HPDE6-E6E7 (cell line): ENCODE measurements at regions not wholly inside any gene's neighbourhood (a gene's known extent, or its start where the extent isn't known, plus 50 kb on each side); places are given as distances from the start of the nearest gene placed in this dataset.

Experiments used
- DNase-seq: peaks from one replicate; pipeline ENCODE4 v3.0.0; 2011; ENCODE audit warnings: missing footprints; ENCODE audit errors: extremely low spot score

DNA sequence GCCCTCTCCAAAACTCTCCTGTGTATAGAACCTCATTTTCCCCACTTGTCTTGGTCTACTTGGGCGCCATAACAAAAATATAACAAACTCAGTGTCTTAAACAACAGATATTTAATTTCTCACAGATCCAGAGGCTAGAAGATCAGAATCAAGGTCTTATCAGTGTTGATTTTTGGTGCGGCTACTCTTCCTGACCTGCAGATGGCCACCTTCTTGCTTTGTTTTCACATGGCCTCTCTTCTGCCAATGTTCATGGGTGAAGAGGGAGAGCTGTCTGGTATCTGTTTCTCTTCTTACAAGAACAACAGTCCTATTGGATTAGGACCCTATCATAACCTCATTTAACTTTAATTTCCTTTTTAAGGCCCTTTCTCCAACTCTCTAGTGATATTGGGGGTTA is 177.3 kb downstream of the PABPC4L start:
- DNase-seq, result no peak

DNA sequence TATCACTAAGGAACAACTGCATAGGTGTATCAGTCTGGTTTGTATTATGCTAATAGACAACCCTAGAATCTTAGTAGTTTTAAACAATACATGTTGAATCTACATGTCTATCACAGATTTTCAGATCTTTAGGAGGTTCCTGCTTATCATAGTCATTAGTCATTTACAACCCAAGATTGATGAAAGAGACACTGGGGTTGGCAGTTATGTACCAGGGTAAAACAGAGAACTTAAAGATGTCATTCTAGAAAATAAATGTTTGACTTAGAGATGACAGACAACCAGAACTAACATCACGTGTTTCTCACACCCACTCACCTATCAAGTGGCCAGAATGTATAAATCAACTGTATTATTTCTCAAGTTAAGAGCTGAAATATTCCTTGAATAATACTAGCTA is 181.9 kb downstream of the PABPC4L start:
- no peak for DNase-seq

DNA sequence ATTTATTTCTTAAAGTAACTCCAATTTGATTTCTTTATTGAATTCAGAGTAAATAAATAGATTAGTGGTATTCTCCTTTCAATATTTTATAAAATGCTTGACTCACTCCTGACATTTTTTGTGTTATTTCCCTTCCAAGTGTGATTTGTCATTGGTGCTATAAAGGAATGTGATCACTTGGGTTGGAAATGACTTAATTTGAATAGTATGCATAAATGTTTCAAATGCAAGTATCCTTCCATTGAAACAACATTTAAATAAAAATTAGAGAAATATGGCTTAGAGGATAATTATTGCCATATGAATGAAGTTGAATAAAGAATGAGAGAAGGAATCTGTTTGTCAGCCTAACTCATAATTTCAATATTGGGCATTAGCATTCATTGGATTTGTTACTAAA is 182.7 kb downstream of the PABPC4L start:
- no peak for DNase-seq

DNA sequence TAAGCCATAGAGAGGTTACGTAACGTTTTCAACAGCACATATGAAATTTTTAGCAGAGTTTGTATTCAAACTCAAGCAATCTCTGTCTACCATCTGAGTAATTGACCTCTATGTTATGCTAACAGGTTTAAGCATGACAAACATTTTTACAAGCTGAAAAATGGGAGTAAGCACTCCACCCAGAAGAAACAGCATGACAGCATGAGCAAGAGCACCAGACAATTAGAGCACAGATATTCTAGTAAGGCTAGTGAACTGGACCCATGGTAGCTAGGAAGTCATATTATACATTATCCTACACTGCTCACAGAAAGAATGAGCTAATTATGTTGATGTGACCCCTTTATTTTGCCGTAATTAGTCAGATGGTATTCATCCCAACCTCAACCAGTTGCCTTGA is 200.5 kb downstream of the PABPC4L start:
- DNase-seq, result peak; percentile 2

- DNase-seq, result no peak
Observed at GRCh38 chr4:133997436-133997835, 204.2 kb downstream of the PABPC4L start.

DNA sequence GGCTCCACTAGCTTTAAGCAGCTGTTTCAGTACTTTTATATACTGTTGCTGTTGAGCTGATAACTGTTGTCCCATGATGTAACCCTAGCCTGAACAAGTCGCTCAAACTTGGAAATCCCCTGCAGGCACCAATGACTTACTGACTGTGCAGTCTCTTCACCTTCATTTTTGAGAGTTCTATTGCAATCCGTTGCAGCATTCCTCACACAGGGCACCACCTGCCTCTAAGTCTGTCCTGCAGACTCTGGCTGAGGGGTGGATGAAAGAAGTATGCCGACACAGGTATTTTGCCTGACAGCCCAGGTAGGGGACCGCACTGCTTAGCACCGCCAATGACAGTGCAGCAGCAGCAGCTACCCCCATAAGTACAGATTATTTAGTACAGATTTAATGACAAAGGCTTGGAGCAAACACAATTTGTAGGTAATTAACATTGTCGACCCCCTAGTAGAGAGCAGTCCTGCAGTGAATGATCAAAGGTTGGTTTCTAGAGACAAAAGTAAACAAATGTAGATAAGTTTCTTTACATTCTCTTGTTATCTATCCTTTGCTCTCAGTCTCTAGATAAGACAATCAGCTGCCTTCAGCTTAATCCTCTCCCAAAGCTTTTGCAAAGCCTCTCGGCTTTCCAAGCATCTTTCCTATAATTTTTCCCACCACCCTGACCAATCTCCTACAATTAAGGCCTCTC is 205.0 kb downstream of the PABPC4L start:
- DNase-seq, result no peak

DNA sequence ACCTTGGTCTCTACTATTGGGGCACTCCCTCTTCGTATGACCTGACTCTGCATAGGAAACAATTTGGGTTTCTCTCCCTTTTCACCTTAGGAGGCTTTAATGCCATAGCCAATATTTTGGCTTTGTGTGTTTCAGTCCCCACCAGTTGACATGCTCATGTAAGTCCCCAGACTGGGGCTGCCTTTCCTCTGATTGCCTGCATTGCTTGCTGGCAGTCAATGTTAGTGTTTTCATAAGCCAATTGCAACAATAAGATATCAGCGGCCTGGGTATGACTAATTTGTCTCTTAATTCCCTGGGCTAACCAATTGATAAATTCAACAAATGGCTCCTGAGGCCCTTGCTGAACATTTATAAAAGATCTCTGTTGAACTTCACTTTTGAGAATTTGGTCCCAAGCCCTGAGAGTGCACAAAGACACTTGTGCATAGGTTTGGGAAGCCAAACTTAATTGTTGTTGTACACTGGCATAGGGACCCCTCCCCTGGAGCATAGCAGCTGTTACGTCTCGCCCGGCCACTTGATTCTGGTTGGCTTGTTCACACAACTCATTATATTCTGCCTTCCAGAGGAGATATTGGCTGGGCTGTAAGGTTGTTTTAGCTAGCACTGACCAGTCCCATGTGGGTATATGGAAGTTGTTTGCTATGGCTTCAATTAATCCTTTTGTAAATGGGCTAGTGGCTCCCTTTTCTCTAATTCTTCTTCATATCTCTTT is 206.2 kb downstream of the PABPC4L start:
- DNase-seq, result no peak

DNA sequence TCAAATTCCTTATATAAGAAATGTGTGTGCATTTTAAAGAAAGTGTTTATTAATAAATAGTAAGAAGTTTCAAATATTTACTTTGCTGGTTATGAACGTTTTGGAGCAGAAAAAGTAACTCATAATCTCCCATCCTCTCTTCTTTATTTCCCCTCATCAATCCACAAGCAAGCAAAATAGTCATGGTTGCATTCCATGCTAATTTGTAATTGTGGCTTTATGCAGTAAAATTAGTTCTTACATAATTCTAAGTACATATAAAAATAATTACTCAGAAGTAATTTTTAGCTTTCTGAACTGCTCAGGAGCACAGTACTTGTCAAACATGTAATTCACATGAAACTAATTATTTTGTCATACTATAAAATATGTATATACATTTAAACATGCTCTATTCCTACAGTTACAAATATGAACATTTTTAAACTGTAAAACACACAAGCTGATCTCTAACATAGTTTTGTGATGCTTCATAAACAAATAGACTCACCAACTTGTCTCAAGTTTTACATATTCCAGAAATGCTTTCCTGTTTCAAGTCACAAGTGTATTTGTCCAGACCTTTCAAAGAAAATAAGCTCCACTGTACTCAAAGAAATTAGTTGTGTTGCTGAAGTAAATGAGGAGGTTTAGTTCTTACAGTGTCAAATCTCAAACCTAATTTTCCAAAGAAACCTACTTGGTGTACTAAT is 218.9 kb downstream of the PABPC4L start:
- no peak for DNase-seq

- no peak for DNase-seq
Observed at GRCh38 chr4:133981327-133981726, 220.3 kb downstream of the PABPC4L start.

GRCh38 chr4:133972586-133972985 is 229.0 kb downstream of the PABPC4L start:
- DNase-seq, result no peak

GRCh38 chr4:133969202-133969848 is 232.3 kb downstream of the PABPC4L start:
- DNase-seq, result peak; percentile 1

DNA sequence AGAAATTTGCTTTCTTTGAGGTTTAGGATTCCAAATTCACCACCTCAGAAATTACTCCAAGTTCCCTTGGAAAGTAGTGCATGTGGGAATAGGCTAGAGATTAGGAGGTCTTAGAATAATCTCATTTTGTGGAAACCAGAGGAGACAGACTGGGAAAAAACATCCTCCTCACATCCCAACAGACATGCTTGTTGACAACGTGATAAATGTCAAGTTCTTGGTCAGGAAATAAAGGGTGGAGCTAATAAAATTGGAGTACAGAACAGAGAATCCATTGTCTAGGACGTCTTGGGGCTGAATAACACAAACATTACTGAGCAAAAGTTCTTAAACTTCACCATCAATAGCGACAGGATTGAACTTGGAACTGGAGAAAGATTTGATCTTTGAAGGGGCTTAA is 233.4 kb downstream of the PABPC4L start:
- DNase-seq, result no peak

DNA sequence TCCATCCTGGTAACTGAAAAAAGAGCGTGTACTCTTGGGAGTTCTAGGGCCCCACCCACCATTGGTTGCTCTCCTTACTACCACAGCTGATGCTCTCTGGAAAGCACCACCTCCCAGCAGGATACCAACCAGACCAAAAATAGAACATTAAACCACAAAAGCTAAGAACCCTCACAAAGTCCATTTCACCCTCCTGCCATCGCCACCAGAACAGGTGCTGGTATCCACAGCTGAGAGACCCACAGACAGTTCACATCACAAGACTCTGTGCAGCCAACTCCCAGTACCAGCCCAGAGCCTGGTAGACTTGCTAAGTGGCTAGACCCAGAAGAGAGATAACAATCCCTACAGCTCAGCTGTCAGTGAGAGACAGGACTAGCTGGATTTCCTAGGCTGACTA is 240.6 kb downstream of the PABPC4L start:
- DNase-seq, result no peak

GRCh38 chr4:133943081-133943480 is 258.5 kb downstream of the PABPC4L start:
- DNase-seq, result no peak

DNA sequence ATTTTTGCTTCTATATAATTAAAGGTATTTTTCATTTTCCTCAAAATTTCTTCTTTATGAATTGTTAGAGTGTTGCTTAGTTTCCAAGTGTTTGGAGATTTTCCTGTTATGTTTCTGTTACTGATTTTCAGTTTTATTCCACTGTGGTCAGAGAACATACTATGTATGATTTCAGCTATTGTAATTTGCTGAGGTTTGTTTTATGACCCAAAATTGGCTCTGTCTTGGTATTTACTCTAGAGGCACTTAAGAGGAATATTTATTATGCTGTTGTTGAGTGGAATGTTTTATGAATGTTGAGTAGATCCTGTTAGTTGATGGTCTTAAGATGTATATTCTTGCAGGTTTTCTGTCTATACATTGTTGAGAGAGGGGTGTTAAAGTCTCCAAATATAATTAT is 263.5 kb downstream of the PABPC4L start:
- no peak for DNase-seq

DNA sequence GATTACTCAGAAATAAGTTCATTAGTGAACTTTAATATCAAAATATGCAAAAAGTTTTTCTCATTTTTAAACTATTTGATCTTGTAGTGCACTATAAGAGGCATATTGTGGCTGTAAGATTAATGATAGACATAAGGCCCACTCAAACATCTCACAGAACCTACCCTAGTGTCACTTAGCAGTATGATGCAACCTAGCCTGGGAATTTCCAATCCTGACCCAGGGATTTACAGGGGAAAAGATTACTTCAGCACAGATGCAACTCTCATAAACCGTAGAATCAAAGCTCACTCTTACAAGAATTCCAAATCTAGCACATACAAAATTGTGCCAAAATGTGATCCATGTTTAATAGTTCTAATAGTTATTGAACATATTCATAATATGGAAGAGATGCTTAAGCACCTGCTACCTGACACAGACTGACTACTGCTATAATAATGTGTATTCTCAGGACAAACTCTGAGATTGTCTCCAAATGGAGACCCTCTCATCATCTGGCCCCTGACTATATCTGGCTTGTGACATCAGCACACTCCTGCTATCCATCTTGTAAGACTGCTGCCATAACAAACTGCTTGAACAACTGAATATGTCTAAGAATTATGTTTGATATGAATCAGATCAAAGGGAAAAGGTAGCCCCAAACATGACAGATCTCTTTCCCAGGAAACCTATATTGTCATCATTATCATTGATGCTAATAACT is 271.9 kb downstream of the PABPC4L start:
- DNase-seq, result no peak

DNA sequence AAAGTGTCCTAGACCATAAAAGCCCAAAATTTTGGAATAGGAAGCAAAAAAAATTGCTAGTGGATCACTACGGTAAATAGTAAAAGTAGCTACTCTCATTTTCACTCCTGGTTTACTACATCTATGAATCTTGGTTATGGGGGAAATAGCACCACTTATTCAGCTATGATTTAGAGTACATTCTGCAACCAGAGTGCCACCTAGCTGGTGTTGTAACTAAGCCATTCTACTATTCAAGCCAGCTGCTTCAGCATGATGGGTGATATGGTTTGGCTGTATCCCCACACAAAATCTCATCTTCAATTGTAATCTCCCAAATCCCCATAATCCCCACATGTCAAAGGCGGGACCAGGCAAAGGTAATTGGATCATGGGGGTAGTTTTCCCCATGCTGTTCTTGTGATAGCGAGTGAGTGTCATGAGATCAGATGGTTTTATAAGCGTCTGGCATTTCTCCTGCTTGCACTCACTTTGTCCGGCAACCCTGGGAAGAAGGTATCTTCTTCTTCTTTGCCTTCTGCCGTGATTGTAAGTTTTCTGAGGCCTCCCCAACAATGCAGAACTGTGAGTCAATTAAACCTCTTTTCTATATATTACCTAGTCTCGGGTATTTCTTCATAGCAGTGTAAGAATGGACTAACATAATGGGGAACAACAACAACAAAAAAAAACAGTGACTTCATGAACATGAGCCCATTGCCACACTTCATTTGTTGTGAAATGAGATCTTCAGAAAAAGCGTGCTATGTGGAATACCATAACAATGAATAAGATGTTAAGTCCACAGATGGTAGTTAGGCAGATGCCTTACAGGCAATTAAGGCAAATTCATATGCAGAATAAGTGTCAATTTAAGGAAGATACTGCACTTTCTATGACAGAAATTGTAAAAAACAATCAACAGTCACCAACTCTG is 280.1 kb downstream of the PABPC4L start:
- no peak for DNase-seq

DNA sequence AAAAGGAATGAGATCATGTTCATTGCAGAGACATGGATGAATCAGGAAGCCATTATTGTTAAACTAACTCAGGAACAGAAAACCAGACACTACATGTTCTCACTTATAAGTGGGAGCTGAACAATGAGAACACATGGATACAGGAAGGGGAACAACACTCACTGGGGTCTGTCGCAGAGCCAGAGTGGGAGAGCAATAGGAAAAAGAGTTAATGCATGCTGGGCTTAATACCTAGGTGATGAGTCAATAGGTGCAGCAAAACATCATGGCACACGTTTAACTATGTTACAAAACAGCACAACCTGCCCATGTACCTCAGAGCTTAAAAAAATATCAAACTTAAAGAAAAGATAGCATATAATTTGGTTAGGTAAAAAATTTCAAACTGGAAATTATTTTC is 281.4 kb downstream of the PABPC4L start:
- DNase-seq, result no peak

- no peak for DNase-seq
Observed at GRCh38 chr4:133910165-133910564, 291.4 kb downstream of the PABPC4L start.

- DNase-seq, result no peak
Observed at GRCh38 chr4:133903029-133903428, 298.6 kb downstream of the PABPC4L start.

DNA sequence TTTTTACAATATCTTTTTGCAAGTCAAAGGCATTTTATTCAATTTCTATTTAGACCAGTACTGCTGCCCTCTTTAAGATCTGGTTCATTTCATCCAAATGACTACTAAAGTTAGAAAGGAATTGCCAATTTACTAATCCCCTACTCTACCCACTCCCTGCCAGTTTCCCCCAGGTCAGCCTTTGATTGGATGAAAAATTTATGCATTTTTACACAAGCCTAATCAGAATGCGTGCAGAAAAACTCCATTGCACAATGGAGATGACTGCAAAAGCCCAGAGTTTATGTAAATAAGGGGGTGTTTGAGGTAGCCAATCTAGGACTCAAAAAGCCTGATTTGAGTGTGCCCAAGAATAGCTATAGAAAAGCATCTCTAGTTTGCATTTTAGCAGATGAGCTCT is 310.6 kb downstream of the PABPC4L start:
- no peak for DNase-seq
